ENCODE measurements at regions not wholly inside any gene's neighbourhood (a gene's known extent, or its start where the extent isn't known, plus 50 kb on each side); places are given as distances from the start of the nearest gene placed in this dataset.
A peak's percentile ranks its signal among the peaks of the same experiment; 100 is the strongest.
"Not testable (repeated sequence)": the region's sequence is repeated elsewhere in the genome, so short reads cannot be mapped to it uniquely, and the experiment has no call there.

GRCh38 chr5:83800201-83800600 is 79.5 kb upstream of the HAPLN1 start:
- no peak for DNase-seq

- DNase-seq, result not testable (repeated sequence)
Measured at GRCh38 chr5:83799020-83799419, 78.4 kb upstream of the HAPLN1 start.

DNA sequence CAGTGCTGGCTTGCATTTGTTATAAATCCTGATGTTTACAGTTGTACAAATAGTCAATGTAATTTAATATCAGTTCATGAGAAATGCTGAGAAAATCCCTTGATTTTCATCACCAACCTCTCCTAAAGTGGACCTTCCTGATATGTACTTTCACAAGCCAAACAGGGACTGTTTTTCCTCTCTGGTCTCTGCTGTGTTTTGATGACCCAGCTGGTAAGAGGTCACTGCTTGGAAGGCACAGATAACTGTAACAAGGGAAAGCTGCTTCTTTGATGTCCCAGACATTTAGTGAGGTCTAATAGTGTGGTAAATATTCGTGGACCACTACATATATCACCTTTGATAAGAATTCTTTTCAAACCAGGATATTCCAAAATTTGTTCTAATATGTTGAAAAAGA is 68.7 kb upstream of the HAPLN1 start:
- DNase-seq, result no peak

DNA sequence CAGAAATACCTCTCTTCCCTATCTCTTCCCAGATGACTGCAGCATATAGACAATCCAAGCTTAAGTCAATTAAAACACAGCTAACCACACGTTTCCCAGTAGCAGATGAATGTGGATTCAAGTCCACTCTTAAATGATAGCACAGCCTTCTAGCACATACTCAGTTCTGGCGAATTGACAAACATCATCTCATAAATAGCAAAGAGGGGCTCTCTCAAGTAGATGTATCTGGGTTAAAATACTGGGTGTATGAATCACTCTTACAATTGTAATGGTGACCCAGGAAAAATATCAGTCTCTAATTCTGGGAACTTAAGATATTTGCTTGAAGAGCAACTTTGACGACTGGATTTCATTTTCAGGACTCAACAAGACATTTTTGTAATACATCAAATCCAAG is 67.0 kb upstream of the HAPLN1 start:
- DNase-seq, result no peak

GRCh38 chr5:83785176-83785668 is 64.6 kb upstream of the HAPLN1 start:
- DNase-seq, result no peak

DNA sequence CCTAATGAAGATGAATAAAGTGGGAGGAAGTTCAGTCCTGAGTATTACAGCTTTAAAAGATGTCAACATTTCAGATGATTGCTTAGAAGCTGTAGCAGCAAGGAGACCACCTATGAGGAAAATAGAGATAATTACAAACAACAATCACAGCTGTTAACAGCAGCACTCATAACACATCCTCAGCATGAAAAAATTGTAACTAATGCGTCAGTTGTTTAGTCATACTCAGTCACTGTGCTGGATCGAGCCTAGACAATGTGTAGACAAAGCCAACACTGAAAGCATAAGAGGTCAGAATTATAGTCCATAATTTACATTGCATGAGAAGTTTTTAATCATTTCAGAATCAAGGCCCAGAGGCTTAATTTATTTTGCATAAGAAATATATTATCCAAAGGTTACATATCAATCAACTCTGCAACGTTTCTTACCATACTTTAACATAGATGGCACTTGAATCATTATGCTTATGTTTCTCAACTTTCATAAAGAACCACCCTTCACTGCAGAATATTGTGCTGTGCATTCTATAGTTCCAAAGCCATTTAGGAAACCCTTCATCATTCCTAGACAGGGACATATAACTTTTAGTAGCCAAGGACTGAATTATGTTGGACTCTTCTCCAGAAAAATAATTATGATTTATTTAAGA is 60.2 kb upstream of the HAPLN1 start:
- DNase-seq, result peak; percentile 46

DNA sequence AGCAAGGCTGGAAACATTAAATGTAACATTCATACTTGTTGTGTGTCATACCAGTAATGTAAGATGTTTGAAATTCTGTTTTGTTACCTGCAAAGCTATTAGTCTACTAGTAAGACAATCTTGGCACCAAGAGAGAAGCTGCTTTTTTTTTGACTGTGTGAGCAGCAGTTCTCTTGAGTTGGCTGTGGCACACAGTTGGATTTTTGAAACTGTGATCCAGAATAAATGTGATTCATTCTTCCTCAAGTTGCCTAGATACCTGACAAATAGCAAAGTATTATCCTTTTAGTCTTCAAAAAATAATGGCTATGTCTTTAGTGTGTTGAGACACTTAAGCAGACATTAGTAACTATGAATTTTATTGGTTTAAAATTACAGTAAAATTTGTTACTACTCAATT is 57.2 kb upstream of the HAPLN1 start:
- DNase-seq, result no peak

DNA sequence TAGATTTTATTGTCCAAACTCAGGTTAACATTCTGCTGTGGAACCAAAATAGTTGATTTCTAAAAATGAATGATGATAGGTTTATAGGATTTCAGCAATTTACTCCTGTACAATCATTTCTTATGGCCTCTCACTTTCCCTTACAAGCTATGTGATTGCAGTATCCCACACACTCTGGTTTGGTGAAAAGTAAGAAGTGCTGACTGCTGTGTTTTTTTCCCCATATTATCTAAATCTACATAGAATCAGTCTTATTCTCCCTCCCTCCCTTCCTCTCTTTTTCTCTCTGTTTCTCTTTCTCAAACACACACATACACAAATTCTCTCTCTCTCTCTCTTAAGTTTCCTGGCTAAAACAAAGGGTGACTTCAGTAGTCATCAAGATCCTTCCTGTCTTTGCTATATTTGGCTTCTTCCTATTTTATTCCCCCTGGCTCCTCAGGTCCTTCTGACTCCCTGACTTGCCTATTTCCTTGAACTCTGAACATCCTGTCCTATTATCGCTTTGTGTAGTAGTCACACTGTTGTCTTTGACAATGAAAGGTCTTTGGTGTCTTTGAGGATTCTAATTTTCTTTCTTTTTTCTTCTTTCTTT is 55.9 kb upstream of the HAPLN1 start:
- no peak for DNase-seq

Measured in NCI-H69 (cell line).